Mesendoderm (in vitro differentiated cells): ENCODE measurements at regions not wholly inside any gene's neighbourhood (a gene's known extent, or its start where the extent isn't known, plus 50 kb on each side); places are given as distances from the start of the nearest gene placed in this dataset.

Source experiments
- DNase-seq: peaks from one replicate; pipeline ENCODE4 v3.0.0; 2013
- H2AK5ac ChIP-seq: 2 replicates; pipeline ENCODE4 v1.6.1; 2013; ENCODE audit warnings: low read length, inconsistent platforms
- H2BK120ac ChIP-seq: 2 replicates; pipeline ENCODE4 v1.6.1; 2013; ENCODE audit warnings: low read depth, mild to moderate bottlenecking, low read length, moderate library complexity, mixed read lengths
- H2BK15ac ChIP-seq: replicated peaks from 2 replicates; pipeline ENCODE4 v1.6.1; 2013; ENCODE audit warnings: low read depth, mild to moderate bottlenecking, moderate library complexity
- H2BK5ac ChIP-seq: 2 replicates; pipeline ENCODE4 v1.6.1; 2013; ENCODE audit warnings: low read length, inconsistent platforms
- H3K18ac ChIP-seq: 2 replicates; pipeline ENCODE4 v1.6.1; 2013; ENCODE audit warnings: mild to moderate bottlenecking, low read length, mixed read lengths
- H3K23ac ChIP-seq: one replicate; pipeline ENCODE4 v1.6.1; 2013; ENCODE audit warnings: low read length
- H3K27ac ChIP-seq: 2 replicates; pipeline ENCODE4 v1.5.1; 2013; ENCODE audit warnings: low read depth, mild to moderate bottlenecking, inconsistent platforms, low read length, moderate library complexity
- H3K27me3 ChIP-seq: 2 replicates; pipeline ENCODE4 v1.6.1; 2013; ENCODE audit warnings: low read length, control low read depth, mild to moderate bottlenecking, inconsistent platforms; ENCODE audit not compliant: insufficient read depth, poor library complexity
- H3K36me3 ChIP-seq: 2 replicates; pipeline ENCODE4 v1.6.1; 2013; ENCODE audit warnings: low read length, inconsistent platforms; ENCODE audit not compliant: control insufficient read depth, insufficient read depth
- H3K4ac ChIP-seq: one replicate; pipeline ENCODE4 v1.6.1; 2013; ENCODE audit warnings: low read depth, mild to moderate bottlenecking, low read length, moderate library complexity
- H3K4me1 ChIP-seq: 2 replicates; pipeline ENCODE4 v1.6.1; 2013; ENCODE audit warnings: low read depth, low read length, inconsistent platforms; ENCODE audit not compliant: control insufficient read depth
- H3K4me2 ChIP-seq: 2 replicates; pipeline ENCODE4 v1.6.1; 2013; ENCODE audit warnings: low read length
- H3K4me3 ChIP-seq: 2 replicates; pipeline ENCODE4 v1.5.1; 2013; ENCODE audit warnings: mild to moderate bottlenecking, low read length
- H3K56ac ChIP-seq: one replicate; pipeline ENCODE4 v1.6.1; 2013; ENCODE audit warnings: low read length
- H3K79me1 ChIP-seq: 2 replicates; pipeline ENCODE4 v1.6.1; 2013; ENCODE audit warnings: low read length, inconsistent platforms
- H3K79me2 ChIP-seq: 2 replicates; pipeline ENCODE4 v1.6.1; 2013; ENCODE audit warnings: mild to moderate bottlenecking, low read length; ENCODE audit not compliant: control insufficient read depth, insufficient read depth
- H3K9ac ChIP-seq: 2 replicates; pipeline ENCODE4 v1.6.1; 2013; ENCODE audit warnings: low read length, inconsistent platforms
- H4K5ac ChIP-seq: one replicate; pipeline ENCODE4 v1.6.1; 2013; ENCODE audit warnings: low read length
- H4K8ac ChIP-seq: one replicate; pipeline ENCODE4 v1.6.1; 2013; ENCODE audit warnings: low read depth, mild to moderate bottlenecking, control low read depth, low read length, moderate library complexity
- WGBS: extraction: QIAGEN DNeasy Blood & Tissue Kit; methylation state at CpG from one replicate; pipeline ENCODE4 v1.1.7; 2013; ENCODE audit warnings: low lambda C conversion rate, missing lambda C conversion rate; ENCODE audit not compliant: insufficient coverage; ENCODE audit errors: extremely low coverage; 5-methylcytosine and 5-hydroxymethylcytosine counted together

DNA sequence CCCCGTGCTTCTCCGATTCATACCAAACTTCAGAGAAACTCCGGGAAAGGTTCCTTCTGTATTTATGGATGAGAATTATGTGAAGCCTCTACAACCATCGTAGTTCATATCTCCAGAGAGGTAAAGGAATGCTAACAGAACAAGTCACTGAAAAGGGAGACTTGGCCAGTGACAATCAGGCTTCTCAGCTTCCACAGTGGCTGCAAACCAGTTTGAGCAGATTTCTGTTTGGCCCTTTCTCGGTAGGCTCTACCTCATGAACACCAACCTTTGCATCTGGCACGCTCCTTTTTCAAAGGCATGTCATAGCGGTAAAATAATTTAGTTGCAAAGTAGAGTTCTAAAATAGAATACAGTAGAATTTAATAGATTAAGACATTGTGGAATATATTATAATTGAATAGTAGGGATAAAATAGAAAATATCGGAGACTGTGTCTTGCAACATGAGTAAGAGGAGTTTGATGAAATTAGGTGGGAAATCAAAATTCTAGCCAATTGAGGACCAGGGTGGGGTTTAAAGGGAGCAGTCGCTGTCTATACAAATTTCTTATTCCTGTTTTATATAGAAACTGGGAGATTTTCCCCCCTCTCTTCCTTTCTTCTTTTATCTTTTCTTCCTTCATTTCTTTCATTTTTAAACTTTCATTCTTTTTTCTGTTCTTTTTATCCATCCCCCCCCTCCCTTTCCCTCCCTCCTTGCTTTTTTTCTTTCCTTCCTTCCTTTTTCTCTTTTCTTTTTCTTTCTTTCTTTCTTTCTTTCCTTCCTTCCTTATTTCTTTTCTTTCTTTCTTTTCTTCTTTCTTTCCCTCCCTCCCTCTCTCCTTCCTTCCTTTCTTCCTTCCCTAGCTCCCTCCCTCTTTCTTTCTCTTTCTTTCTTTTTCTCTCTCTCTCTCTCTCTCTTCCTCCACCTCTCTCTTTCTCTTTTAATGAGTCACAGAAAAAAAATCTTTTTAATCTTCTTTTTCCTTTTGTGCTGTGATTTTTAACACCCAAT lies 161.5 kb upstream of the KLF6 start:
- Histone ChIP-seq H3K4me2 (no peak overlapping the region), H3K27me3 (no peaks in the 10 kb centered on the region), H3K79me2 (no peaks in the 10 kb centered on the region), H3K79me1 (no peaks in the 10 kb centered on the region), H3K4ac (no peak overlapping the region), H3K4me1 (peaks cover 4% of the 10 kb centered on the region), H4K5ac (no peak overlapping the region), H2BK5ac (no peak overlapping the region), H2AK5ac (no peak overlapping the region), H2BK15ac (no peak overlapping the region), H3K23ac (no peak overlapping the region), H2BK120ac (no peak overlapping the region), H3K36me3 (no peaks in the 10 kb centered on the region), H3K9ac (no peak overlapping the region), H3K27ac (no peak overlapping the region), H3K56ac (no peak overlapping the region), H3K18ac (no peak overlapping the region), H4K8ac (no peak overlapping the region), H3K4me3 (no peak overlapping the region)
- WGBS, result 100% methylated on average over 1 of the region's 9 CpGs
- peak; percentile 31 for DNase-seq

DNA sequence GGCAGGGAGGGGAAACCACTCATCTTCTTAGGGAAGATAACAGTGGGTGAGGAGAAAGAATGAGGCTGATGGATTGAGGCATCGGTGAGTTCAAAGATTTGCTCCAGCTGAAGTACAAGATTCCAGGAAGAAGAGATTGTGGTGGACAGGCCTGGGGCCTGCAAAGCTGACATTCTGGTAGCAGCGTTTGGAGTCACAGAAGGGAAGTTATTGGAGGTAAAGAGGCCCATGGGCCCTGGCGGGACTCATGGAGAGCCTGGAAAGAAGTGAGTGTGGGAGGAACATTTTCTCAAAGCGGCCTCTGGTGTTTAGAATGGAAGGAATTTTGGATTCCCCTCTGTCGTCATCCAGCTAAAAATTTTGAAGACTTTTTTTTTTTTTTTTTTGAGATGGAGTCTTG lies 160.0 kb upstream of the KLF6 start:
- H3K27ac ChIP-seq, result no peak overlapping the region

DNA sequence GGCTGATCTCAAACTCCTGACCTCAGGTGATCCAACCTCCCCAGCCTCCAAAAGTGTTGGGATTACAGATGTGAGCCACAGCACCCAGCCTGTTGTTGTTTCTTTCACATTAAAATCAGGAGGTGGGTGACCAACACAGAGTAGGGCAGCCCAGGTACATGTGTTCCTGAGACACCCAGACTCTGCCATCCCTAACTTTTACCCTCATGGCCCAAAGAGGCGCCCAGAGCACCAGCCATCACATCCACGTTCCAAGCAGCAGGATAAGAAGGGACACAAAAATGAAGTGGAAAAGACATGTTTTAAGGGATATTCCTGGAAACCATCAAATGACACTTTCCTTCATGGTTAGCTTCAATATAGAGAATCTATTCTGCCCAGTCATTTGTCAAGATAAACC lies 159.6 kb upstream of the KLF6 start:
- H3K4ac ChIP-seq, result no peak overlapping the region
- H3K36me3 ChIP-seq, result no peaks in the 10 kb centered on the region
- no peak overlapping the region for H4K5ac ChIP-seq
- no peak overlapping the region for H4K8ac ChIP-seq
- H3K27ac ChIP-seq, result no peak overlapping the region
- H2BK5ac ChIP-seq, result no peak overlapping the region
- no peak overlapping the region for H2BK120ac ChIP-seq
- H3K23ac ChIP-seq, result no peak overlapping the region
- H3K79me1 ChIP-seq, result no peaks in the 10 kb centered on the region
- no CpG with 5 or more reads among the region's 2 CpGs for WGBS
- no peaks in the 10 kb centered on the region for H3K27me3 ChIP-seq
- no peak overlapping the region for H3K4me2 ChIP-seq
- no peak overlapping the region for H3K56ac ChIP-seq
- H3K79me2 ChIP-seq, result no peaks in the 10 kb centered on the region
- no peak for DNase-seq
- H3K18ac ChIP-seq, result no peak overlapping the region
- H2AK5ac ChIP-seq, result no peak overlapping the region
- H3K4me1 ChIP-seq, result peaks cover 4% of the 10 kb centered on the region
- H3K4me3 ChIP-seq, result no peak overlapping the region
- no peak overlapping the region for H3K9ac ChIP-seq
- no peak overlapping the region for H2BK15ac ChIP-seq

More for the DNA sequence above, 160.0 kb upstream of the KLF6 start:
- H4K5ac ChIP-seq, result no peak overlapping the region
- H2BK120ac ChIP-seq, result no peak overlapping the region
- peaks cover 4% of the 10 kb centered on the region for H3K4me1 ChIP-seq
- no CpG with 5 or more reads among the region's 5 CpGs for WGBS
- no peaks in the 10 kb centered on the region for H3K79me1 ChIP-seq
- H3K23ac ChIP-seq, result no peak overlapping the region
- no peak overlapping the region for H2AK5ac ChIP-seq
- no peak overlapping the region for H3K9ac ChIP-seq
- H3K4me3 ChIP-seq, result no peak overlapping the region
- no peak for DNase-seq
- H3K79me2 ChIP-seq, result no peaks in the 10 kb centered on the region
- no peak overlapping the region for H3K4ac ChIP-seq
- no peak overlapping the region for H2BK5ac ChIP-seq
- no peak overlapping the region for H3K56ac ChIP-seq
- no peaks in the 10 kb centered on the region for H3K36me3 ChIP-seq
- no peak overlapping the region for H3K18ac ChIP-seq
- no peak overlapping the region for H4K8ac ChIP-seq
- no peak overlapping the region for H3K4me2 ChIP-seq
- H2BK15ac ChIP-seq, result no peak overlapping the region
- no peaks in the 10 kb centered on the region for H3K27me3 ChIP-seq

DNA sequence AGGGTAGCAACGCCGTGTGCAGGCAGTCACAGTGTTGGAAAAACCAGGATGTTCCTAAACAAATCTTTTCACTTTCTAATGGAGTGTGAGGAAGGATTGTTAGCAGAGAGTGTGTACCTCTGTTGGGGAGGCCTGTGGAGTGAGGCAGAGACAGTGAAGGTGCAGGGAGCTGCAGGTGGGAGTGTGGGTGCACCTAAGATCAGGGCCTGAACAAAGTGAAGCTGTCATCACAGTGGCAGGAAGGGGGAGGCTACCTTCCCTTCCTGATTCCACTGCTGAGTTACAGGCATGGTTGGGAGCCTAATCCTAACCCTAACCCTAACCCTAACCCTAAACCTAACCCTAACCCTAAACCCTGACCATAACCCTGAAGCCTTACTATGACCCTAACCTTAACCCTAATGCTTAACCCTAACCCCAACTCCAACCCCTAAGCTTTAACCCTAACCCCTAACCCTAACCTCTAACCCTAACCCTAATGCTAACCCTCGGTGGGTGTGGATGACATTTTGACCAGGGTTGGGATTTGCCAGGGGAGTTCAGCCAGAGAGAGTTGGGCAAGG lies 158.8 kb upstream of the KLF6 start:
- WGBS, result no CpG with 5 or more reads among the region's 3 CpGs
- no peak overlapping the region for H3K18ac ChIP-seq
- DNase-seq, result no peak
- H2BK5ac ChIP-seq, result no peak overlapping the region
- no peak overlapping the region for H2BK120ac ChIP-seq
- H3K36me3 ChIP-seq, result no peaks in the 10 kb centered on the region
- no peak overlapping the region for H3K4ac ChIP-seq
- no peak overlapping the region for H4K8ac ChIP-seq
- H3K4me3 ChIP-seq, result no peak overlapping the region
- no peaks in the 10 kb centered on the region for H3K79me1 ChIP-seq
- no peak overlapping the region for H3K4me2 ChIP-seq
- H3K9ac ChIP-seq, result no peak overlapping the region
- peaks cover 4% of the 10 kb centered on the region for H3K4me1 ChIP-seq
- no peak overlapping the region for H2AK5ac ChIP-seq
- no peak overlapping the region for H3K56ac ChIP-seq
- H2BK15ac ChIP-seq, result no peak overlapping the region
- no peaks in the 10 kb centered on the region for H3K79me2 ChIP-seq
- no peak overlapping the region for H3K27ac ChIP-seq
- no peak overlapping the region for H3K23ac ChIP-seq
- H4K5ac ChIP-seq, result no peak overlapping the region
- no peaks in the 10 kb centered on the region for H3K27me3 ChIP-seq

DNA sequence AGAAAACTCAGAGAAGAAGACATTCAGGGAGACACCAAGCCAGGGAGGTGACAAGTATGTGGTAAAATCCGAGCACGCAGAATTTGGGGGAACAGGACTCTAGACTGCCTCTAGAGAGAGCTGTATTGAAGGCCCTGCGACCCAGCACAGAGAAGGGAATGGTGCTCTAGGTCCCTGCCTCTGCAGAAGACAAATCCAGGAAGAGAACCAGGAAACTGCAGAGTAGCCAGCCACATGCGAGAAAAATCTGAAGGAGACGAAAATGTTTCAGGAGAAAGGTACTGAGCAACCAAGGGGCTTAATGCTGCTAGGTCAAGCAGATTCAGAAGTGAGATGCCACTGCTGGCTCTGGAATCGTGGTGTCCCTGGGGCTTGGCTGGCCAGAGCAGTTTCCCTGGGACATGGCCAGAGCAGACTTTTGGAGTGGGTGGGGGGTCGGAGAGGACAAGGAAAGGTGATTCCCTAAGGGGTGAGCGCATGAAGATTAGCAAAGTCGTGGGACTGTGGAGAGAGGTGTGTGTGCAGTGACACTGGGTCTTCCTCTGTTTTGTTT lies 158.0 kb upstream of the KLF6 start:
- Histone ChIP-seq H2BK15ac (no peak overlapping the region), H3K9ac (no peak overlapping the region), H3K4me2 (no peak overlapping the region), H3K4me3 (no peak overlapping the region), H3K27ac (no peak overlapping the region), H2BK120ac (no peak overlapping the region), H3K4ac (no peak overlapping the region), H3K79me1 (no peaks in the 10 kb centered on the region), H3K36me3 (no peaks in the 10 kb centered on the region), H4K5ac (no peak overlapping the region), H2AK5ac (no peak overlapping the region), H2BK5ac (no peak overlapping the region), H3K18ac (no peak overlapping the region), H3K4me1 (peaks cover 4% of the 10 kb centered on the region), H3K56ac (peak overlapping the region; percentile 27), H4K8ac (no peak overlapping the region), H3K79me2 (no peaks in the 10 kb centered on the region), H3K27me3 (no peaks in the 10 kb centered on the region), H3K23ac (no peak overlapping the region)
- WGBS, result no CpG with 5 or more reads among the region's 9 CpGs
- peak; percentile 65 for DNase-seq
